ENCODE measurements at regions not wholly inside any gene's neighbourhood (a gene's known extent, or its start where the extent isn't known, plus 50 kb on each side); places are given as distances from the start of the nearest gene placed in this dataset.
"Not testable (repeated sequence)": the region's sequence is repeated elsewhere in the genome, so short reads cannot be mapped to it uniquely, and the experiment has no call there.

DNA sequence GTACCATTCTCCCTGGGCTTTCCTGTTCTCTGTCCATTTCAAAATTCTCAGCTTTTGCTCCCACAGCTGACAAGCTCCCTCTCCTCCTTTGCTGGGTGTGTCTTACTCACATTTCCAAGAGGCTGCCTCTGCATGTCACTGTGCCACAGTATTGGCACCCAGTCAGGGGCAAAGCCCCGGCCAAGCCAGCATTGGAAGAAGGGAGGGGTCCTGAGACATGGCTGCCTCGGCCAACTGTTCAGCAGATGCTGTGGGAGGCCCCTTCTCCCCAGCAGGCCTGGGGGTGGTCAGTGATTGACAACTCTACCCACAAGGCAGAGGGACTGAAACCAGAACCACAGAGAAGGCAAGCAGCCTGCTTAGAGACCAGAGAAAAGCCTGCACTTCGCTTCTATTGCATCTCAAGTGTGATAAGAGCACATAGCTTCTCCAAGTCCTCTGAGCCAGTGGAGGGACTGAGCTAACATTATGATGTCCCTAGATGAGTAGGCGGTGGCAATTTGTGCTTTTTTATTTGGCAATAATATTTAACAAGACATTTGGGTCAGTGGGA, 294.1 kb downstream of the SIPA1L2 start:
- H3K4me3 ChIP-seq (ENCODE audit: low read depth, low read length), result no peak overlapping the region
- TF ChIP-seq CTCF (IDR thresholded peaks at IDR 0.05; ENCODE audit: insufficient read depth, low read depth, low read length), result no peak
- DNase-seq (ENCODE audit: low read depth), result no peak

DNA sequence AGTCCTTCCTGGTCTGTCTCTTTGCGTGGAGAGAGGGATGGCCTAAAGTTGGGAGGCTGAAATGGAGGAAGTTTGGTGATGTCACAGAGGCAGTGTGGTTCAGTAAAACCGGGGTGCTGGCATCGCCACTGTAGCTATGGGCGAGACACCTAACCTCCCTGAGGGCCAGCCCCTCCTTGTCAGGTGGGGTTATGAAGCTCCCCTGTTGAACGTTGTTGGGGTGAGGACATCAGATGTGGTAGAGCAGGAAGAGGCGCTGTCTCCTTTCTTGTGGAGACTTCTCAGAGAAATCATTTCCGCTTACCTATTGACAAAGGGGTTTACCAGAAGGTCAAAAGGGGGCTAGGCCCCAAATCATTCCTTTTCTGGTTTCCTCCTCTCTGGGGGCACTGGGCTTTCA, 294.7 kb downstream of the SIPA1L2 start:
- no peak overlapping the region for H3K4me3 ChIP-seq (ENCODE audit: low read depth, low read length)
- DNase-seq (ENCODE audit: low read depth), result no peak
- no peak for TF ChIP-seq CTCF (IDR thresholded peaks at IDR 0.05; ENCODE audit: insufficient read depth, low read depth, low read length)

- no peak for TF ChIP-seq CTCF (IDR thresholded peaks at IDR 0.05; ENCODE audit: insufficient read depth, low read depth, low read length)
- DNase-seq (ENCODE audit: low read depth), result no peak
- no peak overlapping the region for H3K4me3 ChIP-seq (ENCODE audit: low read depth, low read length)
These were observed 295.1 kb downstream of the SIPA1L2 start for GRCh38 chr1:232334811-232335210.

DNA sequence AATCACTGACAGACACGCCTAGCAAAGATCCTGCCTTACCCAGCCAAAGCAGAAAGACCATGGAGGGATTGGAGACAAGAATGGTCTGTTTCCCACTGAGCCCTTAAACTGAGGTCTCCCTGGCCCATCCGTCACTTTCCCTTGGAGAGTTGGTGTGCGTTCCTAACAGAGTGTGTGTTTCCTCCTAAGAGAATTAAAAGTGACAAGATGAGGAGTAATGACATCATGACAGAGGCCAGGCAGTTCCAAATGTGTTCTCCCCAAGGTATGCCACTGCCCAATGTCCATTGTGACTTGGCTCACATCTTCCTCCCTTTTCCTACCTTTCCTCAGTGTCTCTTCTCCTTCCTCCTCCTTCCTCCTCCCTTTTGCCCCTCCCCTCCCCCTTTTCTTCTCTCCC, 295.7 kb downstream of the SIPA1L2 start:
- no peak overlapping the region for H3K4me3 ChIP-seq (ENCODE audit: low read depth, low read length)
- no peak for TF ChIP-seq CTCF (IDR thresholded peaks at IDR 0.05; ENCODE audit: insufficient read depth, low read depth, low read length)
- no peak for DNase-seq (ENCODE audit: low read depth)

- no peak overlapping the region for H3K4me3 ChIP-seq (ENCODE audit: low read depth, low read length)
- no peak for DNase-seq (ENCODE audit: low read depth)
- no peak for TF ChIP-seq CTCF (IDR thresholded peaks at IDR 0.05; ENCODE audit: insufficient read depth, low read depth, low read length)
These were observed 296.5 kb downstream of the SIPA1L2 start for GRCh38 chr1:232333419-232333767.

DNA sequence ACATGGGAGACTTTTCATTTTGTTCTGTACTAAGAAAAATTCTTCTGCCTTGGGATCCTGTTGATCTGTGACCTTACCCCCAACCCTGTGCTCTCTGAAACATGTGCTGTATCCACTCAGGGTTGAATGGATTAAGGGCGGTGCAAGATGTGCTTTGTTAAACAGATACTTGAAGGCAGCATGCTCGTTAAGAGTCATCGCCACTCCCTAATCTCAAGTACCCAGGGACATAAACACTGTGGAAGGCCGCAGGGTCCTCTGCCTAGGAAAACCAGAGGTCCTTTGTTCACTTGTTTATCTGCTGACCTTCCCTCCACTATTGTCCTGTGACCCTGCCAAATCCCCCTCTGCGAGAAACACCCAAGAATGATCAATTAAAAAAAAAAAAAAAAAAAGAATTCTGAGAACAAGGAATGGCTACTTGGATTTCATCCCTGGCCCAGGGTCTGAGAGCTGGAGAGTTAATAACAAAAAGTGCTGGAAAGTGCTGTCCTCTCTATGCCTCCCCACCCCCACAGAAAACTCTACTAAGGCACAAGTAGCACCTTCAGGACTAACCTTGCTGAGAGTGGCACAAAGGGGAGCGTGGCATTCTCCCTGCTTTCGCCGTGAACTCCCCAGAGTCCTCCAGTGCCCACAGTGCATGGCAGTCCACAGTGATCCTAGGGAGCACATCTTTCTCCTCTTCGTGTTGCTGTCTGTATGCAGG, 297.1 kb downstream of the SIPA1L2 start:
- H3K4me3 ChIP-seq (ENCODE audit: low read depth, low read length); DNase-seq (ENCODE audit: low read depth): not testable (repeated sequence)

DNA sequence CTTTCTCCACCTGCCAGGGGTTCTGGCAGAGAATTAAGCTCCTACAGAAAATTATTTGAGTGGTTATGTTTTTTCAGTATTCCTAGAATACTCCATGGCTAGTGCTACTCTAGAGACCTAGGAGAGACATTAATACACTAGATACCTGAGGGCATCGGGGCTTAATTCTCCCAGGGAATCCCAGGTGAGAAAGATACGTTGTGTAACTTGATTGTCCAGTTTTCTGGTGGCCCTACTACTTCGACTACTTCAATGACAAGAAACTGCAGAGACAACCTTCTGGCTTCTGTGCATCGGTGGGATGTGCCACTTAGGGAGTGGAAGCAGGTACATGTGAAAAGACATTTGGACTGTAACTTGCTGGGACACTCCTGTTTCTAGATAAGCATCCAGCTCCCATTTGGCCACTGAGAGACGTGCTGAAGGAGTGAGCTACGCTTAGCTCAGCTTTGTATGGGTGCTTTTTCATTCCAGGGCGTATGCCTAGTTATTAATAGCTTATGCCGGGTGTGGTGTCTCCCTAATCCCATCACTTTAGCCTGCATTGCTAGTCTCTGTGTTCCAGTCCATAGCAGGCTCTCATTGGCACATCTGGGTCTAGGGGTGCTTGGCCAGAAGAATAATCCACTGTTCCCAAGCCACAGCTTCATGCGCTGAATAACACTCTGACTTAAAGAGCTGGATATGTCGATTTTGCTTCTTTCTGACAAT, 300.7 kb downstream of the SIPA1L2 start:
- no peak for DNase-seq (ENCODE audit: low read depth)
- no peak overlapping the region for H3K4me3 ChIP-seq (ENCODE audit: low read depth, low read length)
- TF ChIP-seq CTCF (IDR thresholded peaks at IDR 0.05; ENCODE audit: insufficient read depth, low read depth, low read length), result no peak
